Right lobe of liver (tissue), 4 donors: ENCODE measurements at regions not wholly inside any gene's neighbourhood (a gene's known extent, or its start where the extent isn't known, plus 50 kb on each side); places are given as distances from the start of the nearest gene placed in this dataset.

Experiments used
- POLR2A ChIP-seq: fragments of 450-650 bp; IDR thresholded peaks from one replicate; pipeline ENCODE4 v1.6.1; 2017; ENCODE audit warnings: antibody characterized with exemption, mild to moderate bottlenecking
- TF ChIP-seq, protein P1 (sequence below), 4 donors: fragments of 200-600 bp in 3 of 4; fragments of 450-650 bp in 1 of 4; IDR thresholded peaks; one replicate each; pipeline versions ENCODE4 v1.5.1 to v1.8.0; 2016 to 2022; ENCODE audit warnings: antibody characterized with exemption in 4 of 4, mild to moderate bottlenecking in 2 of 4
- donor health status: DM: no; HTN: no; CAD: no.
- donor health status: DM: no; HTN: no; CAD: no.
- donor health status: DM: no; HTN: yes; CAD: no.

DNA sequence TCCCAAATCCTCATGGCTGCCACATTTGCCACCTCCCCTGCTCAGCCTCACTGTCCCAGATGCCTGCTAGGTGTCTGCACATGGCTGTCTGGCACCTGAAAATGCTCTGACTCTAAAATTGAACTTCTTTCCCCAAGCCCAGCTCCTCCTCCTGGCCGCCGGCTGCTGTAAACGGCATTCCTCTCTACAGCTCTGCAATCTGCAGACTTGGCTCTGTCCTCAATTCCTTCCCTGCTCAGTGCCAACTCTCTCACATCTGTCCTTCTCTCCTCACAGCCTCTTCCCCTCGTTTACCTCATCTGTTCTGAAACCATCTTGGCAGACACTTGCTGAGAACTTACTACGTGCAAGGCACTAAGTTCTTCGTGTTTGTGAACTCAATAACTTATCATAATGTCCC lies 169.4 kb upstream of the SYT13 start:
- TF ChIP-seq, protein P1, sequence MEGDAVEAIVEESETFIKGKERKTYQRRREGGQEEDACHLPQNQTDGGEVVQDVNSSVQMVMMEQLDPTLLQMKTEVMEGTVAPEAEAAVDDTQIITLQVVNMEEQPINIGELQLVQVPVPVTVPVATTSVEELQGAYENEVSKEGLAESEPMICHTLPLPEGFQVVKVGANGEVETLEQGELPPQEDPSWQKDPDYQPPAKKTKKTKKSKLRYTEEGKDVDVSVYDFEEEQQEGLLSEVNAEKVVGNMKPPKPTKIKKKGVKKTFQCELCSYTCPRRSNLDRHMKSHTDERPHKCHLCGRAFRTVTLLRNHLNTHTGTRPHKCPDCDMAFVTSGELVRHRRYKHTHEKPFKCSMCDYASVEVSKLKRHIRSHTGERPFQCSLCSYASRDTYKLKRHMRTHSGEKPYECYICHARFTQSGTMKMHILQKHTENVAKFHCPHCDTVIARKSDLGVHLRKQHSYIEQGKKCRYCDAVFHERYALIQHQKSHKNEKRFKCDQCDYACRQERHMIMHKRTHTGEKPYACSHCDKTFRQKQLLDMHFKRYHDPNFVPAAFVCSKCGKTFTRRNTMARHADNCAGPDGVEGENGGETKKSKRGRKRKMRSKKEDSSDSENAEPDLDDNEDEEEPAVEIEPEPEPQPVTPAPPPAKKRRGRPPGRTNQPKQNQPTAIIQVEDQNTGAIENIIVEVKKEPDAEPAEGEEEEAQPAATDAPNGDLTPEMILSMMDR (IDR thresholded peaks at IDR 0.05): no peak
- TF ChIP-seq POLR2A: no peak
